ENCODE measurements at regions not wholly inside any gene's neighbourhood (a gene's known extent, or its start where the extent isn't known, plus 50 kb on each side); places are given as distances from the start of the nearest gene placed in this dataset.

DNA sequence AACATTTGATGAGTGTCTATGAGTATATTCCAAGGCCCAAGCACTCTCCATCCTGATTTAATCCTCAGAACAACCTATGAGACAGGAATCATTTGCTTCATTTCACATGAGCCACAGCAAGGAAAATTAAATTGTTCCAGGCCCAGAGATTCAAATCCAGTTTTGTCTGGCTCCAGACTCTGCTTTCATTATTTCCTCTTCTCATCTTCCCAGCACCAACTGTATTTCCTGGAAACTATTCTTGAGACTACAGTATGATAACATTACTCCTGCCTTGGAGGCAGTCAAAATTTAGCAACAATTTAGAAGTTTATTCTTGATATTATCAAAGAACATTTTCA, 194.5 kb downstream of the ZNF608 start:
- no peak for DNase-seq (ENCODE audit: low read depth)
- TF ChIP-seq, protein P1, sequence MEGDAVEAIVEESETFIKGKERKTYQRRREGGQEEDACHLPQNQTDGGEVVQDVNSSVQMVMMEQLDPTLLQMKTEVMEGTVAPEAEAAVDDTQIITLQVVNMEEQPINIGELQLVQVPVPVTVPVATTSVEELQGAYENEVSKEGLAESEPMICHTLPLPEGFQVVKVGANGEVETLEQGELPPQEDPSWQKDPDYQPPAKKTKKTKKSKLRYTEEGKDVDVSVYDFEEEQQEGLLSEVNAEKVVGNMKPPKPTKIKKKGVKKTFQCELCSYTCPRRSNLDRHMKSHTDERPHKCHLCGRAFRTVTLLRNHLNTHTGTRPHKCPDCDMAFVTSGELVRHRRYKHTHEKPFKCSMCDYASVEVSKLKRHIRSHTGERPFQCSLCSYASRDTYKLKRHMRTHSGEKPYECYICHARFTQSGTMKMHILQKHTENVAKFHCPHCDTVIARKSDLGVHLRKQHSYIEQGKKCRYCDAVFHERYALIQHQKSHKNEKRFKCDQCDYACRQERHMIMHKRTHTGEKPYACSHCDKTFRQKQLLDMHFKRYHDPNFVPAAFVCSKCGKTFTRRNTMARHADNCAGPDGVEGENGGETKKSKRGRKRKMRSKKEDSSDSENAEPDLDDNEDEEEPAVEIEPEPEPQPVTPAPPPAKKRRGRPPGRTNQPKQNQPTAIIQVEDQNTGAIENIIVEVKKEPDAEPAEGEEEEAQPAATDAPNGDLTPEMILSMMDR (conservative IDR thresholded peaks at IDR 0.05; ENCODE audit: low read depth, low read length): no peak
- no peak overlapping the region for H3K4me3 ChIP-seq (ENCODE audit: low read depth, low read length)

- TF ChIP-seq, protein P1 (conservative IDR thresholded peaks at IDR 0.05; ENCODE audit: low read depth, low read length): no peak
- H3K4me3 ChIP-seq (ENCODE audit: low read depth, low read length): no peak overlapping the region
- DNase-seq (ENCODE audit: low read depth): no peak
These were observed 195.7 kb downstream of the ZNF608 start for GRCh38 chr5:124550731-124551130.

GRCh38 chr5:124549891-124550436, 196.5 kb downstream of the ZNF608 start:
- TF ChIP-seq, protein P1 (conservative IDR thresholded peaks at IDR 0.05; ENCODE audit: low read depth, low read length): no peak
- H3K4me3 ChIP-seq (ENCODE audit: low read depth, low read length): no peak overlapping the region
- no peak for DNase-seq (ENCODE audit: low read depth)

GRCh38 chr5:124546643-124547042, 199.8 kb downstream of the ZNF608 start:
- no peak overlapping the region for H3K4me3 ChIP-seq (ENCODE audit: low read depth, low read length)
- peak; percentile 52 for DNase-seq (ENCODE audit: low read depth)

DNA sequence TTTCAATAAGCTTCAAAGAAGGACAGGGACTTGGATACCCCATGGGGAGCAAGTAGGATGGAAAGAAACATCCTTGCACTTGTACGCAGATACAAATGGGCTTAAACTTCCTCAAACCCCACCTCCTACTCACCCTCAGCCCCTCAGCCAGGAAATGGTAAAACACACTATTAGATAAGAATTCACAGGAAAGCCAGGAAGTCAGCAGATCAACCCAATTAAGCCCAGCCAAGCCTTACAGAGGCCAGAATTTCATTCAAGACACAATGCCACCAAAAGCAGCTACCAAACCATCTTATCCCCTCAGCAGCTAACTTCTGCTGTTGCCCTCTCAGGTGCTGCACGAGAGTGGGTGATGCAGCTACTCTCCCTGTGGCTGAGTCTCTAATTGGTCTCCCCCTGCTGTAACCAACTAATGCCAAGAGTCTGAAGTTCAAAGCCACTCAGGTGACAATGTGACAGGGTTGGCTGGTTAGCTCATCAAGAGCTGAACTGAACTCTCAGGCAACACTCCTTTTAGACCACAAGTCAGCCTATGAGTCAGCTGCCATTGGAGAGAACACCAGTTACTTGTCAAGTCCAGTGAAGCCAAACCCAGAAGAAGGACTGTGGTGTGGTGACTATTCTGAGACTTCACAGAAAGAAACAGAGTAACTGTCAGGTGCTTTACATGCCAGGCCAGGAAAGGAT, 201.9 kb downstream of the ZNF608 start:
- H3K4me3 ChIP-seq (ENCODE audit: low read depth, low read length): no peak overlapping the region
- TF ChIP-seq, protein P1 (conservative IDR thresholded peaks at IDR 0.05; ENCODE audit: low read depth, low read length): no peak
- peak; percentile 11 for DNase-seq (ENCODE audit: low read depth)

More at GRCh38 chr5:124546643-124547042, 199.8 kb downstream of the ZNF608 start:
- TF ChIP-seq, protein P1 (conservative IDR thresholded peaks at IDR 0.05; ENCODE audit: low read depth, low read length): no peak

DNA sequence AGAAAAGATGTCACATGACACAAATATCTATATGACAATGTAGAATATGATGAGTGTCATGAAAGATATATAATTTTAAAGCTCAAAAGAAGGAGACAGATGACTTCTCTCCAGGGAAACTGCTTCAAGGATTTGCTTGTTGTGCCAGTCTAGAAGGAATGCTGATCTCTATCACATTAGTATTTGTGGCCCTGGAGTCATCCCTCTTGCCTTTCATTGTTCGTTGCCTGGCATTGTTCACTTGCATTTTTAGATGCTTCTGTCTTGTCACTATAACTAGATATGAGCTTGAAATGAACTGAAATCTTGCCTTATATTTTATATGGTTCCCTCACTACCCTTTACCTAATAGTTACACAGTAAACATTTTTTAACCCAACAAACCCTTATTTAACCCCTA, 207.5 kb downstream of the ZNF608 start:
- no peak overlapping the region for H3K4me3 ChIP-seq (ENCODE audit: low read depth, low read length)
- TF ChIP-seq, protein P1 (conservative IDR thresholded peaks at IDR 0.05; ENCODE audit: low read depth, low read length): no peak
- DNase-seq (ENCODE audit: low read depth): no peak

DNA sequence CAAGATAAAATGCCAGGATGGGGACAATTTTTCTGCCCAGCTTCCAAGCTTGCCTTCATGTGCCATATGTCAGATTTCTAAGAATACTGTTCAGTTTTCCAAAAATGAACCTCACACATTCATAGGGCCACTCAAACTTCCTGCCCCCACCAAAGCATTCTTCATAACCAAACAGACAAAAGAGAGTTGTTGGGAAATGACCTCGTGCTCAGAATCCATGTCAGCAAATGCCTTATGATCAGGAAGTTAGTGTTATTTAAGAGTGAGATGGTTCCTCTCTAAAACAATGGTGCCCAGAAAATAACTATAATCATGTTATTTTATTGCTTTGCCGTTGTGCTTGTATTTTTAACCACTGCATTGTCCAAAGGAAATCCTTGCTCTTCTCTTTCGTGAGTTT, 208.2 kb downstream of the ZNF608 start:
- DNase-seq (ENCODE audit: low read depth): no peak
- no peak overlapping the region for H3K4me3 ChIP-seq (ENCODE audit: low read depth, low read length)
- TF ChIP-seq, protein P1 (conservative IDR thresholded peaks at IDR 0.05; ENCODE audit: low read depth, low read length): no peak

All from choroid plexus epithelial cell (primary cell).